GM18909 (cell line): ENCODE measurements at regions not wholly inside any gene's neighbourhood (a gene's known extent, or its start where the extent isn't known, plus 50 kb on each side); places are given as distances from the start of the nearest gene placed in this dataset.
"Not testable (repeated sequence)": the region's sequence is repeated elsewhere in the genome, so short reads cannot be mapped to it uniquely, and the experiment has no call there.

ENCODE experiments used
- ATAC-seq: cut with Tn5 transposase; IDR thresholded peaks from one replicate; pipeline ENCODE4 v1.9.1; 2021; ENCODE audit warnings: mild to moderate bottlenecking; ENCODE audit not compliant: unreplicated experiment, poor library complexity

DNA sequence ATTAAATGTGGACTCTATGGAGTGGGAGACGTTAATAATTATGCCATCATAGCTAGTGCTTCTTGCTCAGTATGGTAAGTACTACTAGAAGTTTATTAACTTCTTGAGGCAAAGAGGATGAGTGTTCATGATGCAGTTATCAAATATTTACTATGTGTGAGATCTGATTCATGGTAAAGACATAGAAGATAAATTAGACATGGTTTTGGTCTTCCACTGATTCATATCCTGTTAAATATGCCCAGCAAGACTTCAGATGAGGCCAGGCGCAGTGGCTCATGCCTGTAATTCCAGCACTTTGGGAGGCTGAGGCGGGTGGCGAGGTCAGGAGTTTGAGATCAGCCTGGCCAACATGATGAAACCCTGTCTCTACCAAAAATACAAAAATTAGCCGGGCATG, 547.1 kb upstream of the ANKRD30A start:
- no peak for ATAC-seq

DNA sequence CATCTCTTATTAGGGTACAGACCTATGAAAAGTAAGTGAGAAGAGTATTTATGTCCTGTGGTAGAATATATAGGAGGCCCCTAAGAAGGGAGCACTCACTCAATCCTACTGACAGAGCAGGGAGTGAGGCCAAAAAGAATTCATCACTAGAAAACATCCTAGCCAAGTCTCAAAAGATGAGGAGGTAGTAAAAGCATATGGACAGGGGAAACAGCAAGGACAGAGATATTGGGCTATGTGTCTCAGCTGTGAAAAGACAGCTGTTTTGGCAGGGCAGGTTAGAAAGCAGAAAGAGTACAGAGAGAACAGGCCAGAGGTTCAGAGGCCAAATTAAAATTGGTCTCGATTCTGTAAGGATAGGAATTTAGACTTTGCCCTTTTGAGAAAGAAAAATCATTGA, 548.3 kb upstream of the ANKRD30A start:
- ATAC-seq: no peak

DNA sequence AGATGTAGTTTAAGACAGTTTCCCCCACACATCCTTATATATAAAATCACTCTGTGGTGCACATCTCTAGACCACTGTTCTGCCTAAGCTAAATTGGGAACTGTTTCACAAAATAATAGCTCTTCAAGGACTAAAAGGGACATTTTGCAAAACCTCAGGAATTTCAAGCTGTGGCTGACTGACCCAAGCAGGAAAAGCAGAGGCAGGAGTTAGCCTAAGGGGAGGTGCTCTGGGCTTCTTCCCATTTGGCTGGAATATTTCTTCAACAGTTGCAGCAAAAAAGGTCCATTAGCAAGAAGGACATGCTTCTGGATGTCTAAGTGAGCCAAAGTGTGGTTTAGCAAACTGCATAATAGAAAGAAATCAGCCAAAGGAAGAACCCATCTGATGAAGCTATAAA, 551.2 kb upstream of the ANKRD30A start:
- no peak for ATAC-seq

DNA sequence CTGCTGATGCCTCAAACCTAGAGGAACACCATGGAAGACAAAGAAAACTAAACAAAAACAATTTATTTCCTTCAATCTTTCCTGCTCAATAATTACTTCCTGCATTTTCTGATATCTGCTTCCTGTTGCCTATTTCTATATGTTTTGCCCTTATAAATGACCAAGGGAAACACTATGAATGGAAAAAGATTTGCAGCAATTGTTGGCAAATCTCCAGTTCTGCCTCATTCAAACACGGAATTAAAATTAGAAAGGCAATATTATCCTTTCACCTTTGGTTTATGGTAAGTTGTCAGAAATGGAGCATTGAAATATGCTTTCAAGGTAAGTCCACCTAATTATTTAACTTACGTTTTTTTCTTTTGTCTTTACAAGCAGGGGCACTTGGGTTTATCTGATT, 552.2 kb upstream of the ANKRD30A start:
- no peak for ATAC-seq

DNA sequence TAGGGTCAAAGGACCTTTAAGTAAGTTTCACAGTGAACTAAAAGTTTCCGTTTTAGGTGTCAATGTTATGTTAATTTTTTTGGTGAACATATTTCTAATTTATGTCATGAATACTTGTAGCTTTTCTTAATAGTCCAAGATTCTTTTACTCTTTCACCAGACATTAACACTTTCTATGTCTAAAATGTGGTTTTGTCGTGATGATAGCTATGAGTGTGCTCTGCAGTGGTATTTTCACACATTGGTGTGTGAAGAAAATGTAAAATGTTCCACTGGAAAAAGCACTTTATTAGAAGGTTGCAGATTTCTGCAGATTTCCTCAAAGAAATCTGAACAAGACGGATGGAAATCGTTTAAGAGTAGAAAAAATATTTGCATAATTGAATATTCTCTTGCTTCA, 561.0 kb upstream of the ANKRD30A start:
- no peak for ATAC-seq

DNA sequence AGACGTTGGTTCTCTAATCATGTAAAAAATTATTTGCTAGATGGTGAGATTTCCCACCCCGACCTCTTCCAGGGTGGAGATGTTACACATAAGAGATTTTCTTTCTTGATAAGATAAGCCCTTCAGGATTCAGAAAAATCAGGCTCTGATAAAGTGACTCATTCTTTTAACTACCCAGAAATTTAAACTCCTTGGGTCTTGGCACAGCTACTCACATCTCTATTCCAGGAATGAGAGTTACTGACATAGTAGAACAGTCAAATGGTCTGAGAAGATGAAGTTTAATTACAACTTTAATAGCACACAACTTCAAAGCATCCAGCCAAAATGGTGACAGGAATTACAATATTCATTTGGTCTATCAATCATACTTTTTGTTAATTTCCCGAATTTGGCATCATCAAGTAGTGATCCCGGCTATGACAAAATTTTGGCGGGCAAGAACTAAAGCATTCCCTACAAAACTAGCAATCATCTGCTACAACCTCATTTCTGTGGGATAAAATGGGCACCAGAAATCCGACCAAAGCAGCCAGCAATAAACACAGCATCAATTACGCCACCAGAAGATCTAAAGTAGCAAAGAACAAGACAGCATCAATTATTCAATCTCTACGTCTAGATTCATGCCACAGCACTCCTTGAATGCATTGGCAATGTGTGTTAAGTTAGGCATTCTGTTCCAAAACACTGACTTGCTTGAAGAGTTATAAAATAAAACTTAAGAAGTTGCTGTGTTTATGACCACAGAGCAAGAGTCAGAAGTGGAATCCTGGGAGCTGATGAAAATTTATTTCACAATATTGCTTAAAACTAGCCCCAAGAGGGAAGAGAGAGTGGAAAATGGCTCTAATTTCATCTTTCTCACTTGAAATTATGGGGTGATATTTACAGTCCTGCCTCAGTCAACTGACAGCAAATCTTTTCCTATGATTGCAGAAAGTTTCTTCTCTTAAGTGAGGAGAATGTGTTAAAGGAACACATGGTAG, 565.7 kb upstream of the ANKRD30A start:
- ATAC-seq: no peak

DNA sequence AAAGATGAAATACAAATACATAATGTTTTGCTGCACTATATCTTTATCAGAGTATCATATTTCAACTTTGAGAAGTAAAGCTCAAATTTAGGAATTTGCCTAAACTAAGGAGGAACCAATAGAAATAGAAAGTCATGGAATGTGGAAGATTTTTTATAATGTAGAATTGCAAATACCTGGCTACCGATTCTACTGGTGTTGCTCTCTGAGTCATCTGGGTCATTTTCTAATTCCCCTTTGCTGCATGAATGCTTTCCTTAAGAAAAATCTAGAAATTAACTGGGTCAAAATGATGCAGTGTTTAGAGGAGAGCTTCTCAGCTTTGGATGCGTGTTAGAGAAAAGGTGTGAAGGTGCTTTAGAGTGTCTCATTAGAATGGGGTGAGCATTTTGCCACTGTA, 568.9 kb upstream of the ANKRD30A start:
- no peak for ATAC-seq

DNA sequence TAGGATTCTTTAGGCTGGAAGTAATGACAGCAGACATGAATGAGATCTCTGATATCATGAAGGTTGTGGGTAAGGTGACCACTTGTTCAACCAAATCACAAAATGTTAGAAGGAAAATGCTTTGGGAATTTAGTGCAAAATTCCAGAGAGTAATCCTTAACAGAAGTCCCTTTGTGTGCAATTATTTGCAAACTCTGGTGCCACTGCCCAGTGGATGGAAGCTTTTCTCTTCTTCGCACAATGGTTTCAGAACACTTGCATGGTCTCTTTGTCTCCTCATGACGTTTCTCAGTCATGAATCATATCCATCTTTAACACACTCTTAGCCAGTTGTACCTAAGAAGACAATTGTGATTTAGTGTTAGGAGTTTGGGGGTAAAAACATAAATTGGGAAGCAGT, 570.4 kb upstream of the ANKRD30A start:
- no peak for ATAC-seq

DNA sequence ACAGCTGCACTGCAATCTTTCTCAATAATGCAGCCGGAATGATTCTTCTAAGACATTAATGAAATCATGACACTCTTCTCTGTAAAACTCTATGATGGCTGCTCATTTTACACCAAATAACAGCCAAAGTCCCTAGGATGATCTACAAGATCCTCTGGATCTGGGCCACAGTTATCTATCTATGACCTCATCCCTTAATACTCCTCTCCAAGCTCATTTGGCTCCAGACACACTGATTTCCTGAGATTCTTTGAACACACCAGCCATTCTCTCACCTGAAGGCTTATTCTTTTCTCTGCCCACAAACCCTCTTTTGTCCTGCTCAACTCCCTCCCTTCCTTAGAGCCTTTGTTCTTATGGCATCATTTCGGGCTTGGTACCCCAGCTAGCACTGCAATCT, 577.4 kb upstream of the ANKRD30A start:
- ATAC-seq: no peak

DNA sequence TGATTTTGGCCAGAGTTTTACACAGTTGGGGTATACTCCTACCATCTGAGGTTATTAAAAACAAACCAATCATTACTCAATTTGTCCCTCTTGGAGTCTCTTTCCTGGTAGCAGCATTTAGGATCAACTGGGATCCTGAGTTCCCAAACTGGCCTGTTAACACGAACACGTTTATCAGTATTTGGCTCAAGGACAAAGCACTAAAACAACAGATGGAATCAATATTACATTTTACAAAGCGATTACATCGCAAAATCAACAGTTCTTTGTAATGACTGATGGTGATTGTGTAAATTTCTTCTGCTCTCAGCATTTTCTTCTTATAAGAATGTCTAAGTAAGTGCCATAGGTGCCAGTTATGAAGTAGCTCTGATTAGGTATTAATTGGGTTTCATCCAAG, 582.9 kb upstream of the ANKRD30A start:
- ATAC-seq: no peak

DNA sequence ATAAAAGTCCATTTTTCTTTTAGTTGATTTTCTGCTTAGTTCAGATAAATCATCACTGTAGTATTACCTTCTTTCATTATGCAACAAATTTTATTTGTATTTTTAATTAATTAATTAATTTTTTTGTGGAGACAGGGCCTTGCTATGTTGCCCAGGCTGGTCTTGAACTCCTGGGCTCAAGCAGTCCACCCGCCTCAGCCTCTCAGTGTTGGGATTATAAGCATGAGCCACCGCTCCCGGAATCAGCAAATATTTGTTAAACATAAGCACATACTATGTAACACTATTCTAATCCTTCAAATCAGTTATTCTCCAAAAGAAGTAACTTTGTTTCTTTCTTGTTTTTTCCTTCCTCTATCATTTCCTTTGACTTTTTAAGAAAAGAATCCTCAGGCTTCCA, 584.8 kb upstream of the ANKRD30A start:
- ATAC-seq: no peak

DNA sequence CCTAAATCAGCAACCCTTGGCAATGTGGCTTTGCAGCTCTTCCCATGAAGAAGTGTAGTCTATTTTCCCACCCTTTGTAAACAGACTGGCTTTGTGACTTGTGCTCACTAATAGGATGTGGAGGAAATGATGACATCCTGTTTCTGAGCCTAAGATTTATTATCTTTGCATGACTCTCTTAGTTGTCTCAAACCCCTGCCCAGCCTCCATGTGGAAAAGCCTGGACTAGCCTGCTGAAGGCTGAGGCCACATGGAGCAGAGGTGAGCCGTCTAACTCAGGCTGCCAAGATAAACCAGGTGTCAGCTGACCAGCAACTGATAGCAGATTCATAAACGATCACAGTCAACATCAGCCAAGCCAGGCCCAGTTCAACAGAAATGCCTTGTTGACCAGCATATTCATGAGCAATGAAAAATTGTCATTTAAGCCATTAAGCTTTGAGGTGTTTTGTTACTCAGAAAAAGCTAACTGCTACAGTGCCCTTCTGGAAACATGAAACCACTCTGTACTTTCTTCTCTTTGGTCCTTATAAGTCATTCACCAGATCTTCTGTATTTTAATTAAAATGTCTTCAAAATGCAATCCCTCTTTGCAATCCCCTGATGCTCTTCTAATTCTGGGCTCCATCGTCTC, 586.3 kb upstream of the ANKRD30A start:
- ATAC-seq: no peak

DNA sequence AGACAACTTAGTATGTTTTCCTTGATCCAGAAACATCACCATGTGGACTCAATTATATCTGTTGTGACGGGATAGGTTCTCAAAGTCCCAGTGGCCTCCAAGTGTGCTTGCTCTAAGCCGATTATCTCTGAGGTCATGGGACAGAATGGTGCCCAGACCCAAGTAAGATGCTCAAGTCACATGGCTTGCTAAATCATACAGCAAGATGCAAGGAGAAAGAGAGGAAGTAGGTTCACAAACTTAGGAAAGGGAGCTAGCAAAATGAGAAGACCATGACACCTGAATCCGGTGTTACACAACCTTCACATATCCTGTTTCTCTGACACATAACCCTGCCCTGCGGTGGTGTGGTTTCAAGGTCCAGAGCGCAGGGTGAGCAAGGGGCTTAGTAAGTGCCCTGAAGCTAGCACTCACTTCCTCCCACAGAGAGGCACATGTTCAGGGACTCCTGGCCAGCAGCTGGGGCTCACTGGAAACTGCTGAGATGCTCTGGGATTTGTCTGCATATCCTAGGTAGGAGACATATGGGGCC, 590.9 kb upstream of the ANKRD30A start:
- ATAC-seq: peak; percentile 100

DNA sequence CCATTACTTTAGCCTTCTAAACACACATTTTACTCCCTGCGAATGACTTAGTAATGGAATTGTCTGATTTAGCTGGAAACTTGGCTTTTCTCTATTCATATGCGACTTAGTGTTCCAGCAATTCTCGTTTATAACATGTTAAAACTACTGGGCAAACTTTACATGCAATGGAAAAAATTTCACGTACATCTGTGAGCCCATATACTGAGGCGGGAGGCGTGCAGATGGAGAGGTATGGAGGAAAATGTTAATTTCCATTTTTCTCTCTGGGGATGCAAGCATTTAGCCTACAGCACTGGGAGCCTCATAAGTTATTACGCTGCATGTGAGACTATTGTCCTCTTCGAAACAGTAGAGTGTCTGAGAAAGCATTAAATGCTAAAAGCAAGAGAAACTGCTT, 591.5 kb upstream of the ANKRD30A start:
- ATAC-seq: no peak

DNA sequence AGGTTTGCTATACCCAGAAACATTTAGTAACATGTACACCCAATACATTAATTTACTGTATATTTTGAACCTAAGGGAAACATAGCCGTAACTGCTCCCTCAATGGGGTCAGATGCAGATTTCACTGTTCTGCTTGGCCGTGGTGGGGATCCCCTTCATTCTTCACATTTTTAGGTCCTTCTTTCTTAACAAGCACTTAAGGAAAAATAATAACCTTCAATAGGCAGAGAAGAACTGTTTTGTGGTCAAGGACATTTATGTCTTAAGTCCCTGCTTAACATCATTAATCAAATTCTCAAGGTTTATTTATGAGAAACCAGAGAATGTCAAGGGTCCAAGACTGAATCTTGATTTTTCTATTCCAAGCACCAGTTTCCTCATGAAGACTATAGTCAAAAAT, 592.1 kb upstream of the ANKRD30A start:
- ATAC-seq: no peak

DNA sequence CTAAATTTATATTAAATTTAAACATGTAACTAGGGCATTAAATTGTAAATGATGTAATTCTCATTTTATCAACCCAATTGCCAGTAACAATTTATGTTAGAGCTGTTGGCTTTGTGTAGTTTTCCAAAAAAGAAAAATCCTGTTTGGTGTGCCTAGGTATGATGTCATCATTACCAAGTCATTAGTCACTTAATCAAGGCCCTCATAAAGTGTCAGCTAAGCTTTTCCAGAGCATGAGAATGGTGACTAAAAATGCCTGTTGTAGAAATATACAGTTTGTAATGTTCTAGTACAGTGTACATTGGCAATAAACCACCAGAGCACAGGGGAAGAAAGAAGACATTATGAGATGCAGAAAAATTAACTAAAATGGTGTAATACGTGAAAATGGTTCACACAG, 593.8 kb upstream of the ANKRD30A start:
- ATAC-seq: no peak

DNA sequence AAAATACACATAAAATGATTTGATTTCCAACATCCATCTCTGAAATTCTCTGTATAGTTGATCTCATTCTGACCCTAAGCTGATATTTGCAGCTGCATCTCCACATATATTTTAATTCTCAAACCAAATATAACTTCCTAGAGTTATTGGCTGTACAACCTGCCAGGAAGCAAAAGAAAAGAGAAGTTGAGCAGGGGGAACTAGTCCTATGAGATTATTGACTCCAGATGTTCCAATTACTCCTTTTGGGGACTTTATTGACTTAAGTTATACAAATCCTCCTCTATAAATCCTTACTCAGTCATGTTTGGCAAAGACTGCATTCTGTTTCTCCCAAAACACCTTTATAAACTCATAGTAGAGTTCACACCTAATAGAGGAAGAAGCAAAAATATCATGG, 599.4 kb upstream of the ANKRD30A start:
- no peak for ATAC-seq

DNA sequence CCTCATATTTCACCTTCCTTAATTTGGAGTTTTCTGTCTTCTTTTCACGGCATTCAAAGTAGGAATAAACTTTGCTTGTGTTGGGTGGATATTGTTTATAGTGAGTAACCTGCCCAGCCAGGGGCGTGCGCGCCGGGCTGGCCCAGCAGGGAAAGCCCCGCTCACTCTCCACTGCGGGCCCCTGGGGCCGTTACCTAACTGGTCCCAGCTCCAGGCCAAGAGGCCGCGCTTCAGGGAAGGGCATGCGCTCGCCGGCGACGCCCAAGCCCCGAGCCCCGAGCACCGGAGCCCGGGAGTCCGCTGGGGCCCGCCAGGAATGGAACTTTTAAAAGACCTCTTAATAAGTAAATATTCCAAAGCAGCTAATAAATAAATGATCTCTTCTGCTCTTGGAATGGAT, 601.3 kb upstream of the ANKRD30A start:
- not testable (repeated sequence) for ATAC-seq

DNA sequence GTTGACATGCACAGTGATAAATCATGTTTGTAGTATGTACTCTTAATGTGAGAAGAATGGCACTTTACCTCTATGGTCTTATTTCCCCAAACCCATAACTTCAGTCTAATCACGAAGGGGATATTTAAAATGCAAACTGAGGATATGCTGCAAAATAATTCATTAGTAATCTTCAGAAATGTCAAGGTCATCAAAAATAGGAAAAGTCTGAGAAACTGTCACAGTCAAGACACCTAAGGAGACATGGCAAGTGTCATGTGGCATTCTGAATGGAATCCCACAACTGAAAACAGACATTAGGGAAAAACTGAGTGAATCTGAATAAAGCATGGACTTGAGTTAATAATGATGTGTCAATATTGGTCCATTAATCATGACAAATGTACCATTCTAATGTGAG, 605.5 kb upstream of the ANKRD30A start:
- no peak for ATAC-seq

DNA sequence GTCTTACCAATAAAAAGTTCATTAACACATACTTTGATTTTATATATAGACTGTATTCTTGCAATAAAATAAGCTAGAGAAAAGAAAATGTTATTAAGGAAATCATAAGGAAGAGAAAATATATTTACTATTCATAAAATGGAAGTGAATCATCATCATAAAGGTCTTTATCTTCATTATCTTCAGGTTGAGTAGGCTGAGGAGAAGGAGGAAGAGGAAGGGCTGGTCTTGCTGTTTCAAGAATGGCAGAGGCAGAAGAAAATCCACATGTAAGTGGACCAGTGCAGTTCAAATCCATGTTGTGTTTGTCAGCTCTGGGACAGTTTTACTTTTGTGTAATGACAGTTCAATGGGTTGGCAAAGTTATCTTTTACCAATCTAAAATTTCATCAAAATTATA, 609.1 kb upstream of the ANKRD30A start:
- ATAC-seq: no peak

DNA sequence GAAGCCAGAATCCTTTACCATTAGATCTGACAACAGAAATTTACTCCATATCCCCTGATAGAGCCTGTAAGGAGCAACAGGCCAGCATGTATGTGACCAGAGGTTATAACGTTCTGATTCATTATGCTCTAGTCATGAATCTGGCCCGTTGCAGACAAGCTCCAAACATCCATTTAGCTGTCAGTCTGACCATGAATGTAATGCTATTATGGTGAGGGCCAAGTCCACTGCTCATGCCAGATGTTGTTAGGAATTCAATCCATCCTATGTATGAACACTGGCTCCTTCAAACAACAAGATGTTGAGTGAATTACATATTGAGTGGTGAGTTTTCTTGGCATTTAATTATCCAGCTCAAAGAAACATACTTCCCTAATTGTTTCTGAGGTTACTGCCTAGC, 610.1 kb upstream of the ANKRD30A start:
- ATAC-seq: no peak

DNA sequence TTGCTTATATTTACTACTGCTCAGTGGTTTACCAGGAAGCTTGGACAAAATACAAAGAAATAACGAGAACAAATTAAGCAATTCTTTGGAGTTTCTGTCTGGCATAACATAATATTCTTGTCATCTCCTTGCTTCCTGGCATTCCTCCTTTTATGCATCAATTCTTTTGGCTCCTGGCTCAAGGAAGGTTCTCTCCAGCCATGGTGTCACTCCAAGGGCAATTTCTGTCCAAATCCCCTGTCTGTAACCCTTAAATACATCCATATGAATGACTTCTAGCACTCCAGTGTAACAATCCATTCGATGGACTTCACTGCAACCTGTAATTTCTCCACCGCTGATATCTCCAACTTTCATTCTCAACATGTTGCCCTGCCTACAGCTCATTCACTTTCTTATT, 617.7 kb upstream of the ANKRD30A start:
- no peak for ATAC-seq
